GM12892 (cell line): ENCODE measurements at regions not wholly inside any gene's neighbourhood (a gene's known extent, or its start where the extent isn't known, plus 50 kb on each side); places are given as distances from the start of the nearest gene placed in this dataset.

ENCODE experiments used
- POLR2A ChIP-seq: IDR thresholded peaks from 2 replicates; pipeline ENCODE4 v1.6.1; 2011; ENCODE audit warnings: low read depth, low read length, control low read depth
- TAF1 ChIP-seq: IDR thresholded peaks from 2 replicates; pipeline ENCODE4 v1.6.1; 2011; ENCODE audit warnings: low read depth, mild to moderate bottlenecking, control low read depth, low read length, borderline replicate concordance

DNA sequence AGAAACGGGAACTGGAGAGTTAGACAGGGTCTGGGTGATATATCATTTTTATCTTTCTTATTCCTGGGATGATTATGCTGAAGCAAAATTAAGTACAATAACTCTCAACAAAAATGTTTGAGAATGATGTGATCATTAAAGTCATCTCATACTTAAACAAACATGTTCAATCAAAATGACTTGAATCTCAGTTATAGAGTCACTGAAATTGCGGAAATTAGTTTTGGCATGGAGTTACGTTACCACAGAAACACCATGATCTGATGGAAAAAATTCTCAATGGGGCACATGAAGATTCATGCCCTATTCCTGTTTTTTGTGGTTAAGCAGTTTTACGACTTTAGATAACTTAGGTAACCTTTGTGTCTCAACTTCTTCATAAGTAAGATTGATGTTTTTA lies 757.7 kb downstream of the EPHA4 start:
- TF ChIP-seq POLR2A (no peak), TAF1 (no peak)
